OCI-LY3 (cell line): ENCODE measurements at regions not wholly inside any gene's neighbourhood (a gene's known extent, or its start where the extent isn't known, plus 50 kb on each side); places are given as distances from the start of the nearest gene placed in this dataset.

ENCODE experiments used
- H2AFZ ChIP-seq: fragments of 200-600, 300-600 bp; shearing (Covaris generic); 2 replicates; pipeline ENCODE4 v1.6.0; 2014; ENCODE audit warnings: antibody characterized with exemption, low read depth, low read length
- H3K27ac ChIP-seq: fragments of 200-600, 300-600 bp; sonication (generic); 2 replicates; pipeline ENCODE4 v1.5.1; 2014; ENCODE audit warnings: mild to moderate bottlenecking, low read length, moderate library complexity, mixed read lengths
- H3K27me3 ChIP-seq: fragments of 200-600, 300-600 bp; sonication (generic); 2 replicates; pipeline ENCODE4 v1.6.1; 2014; ENCODE audit warnings: low read depth, low read length, mixed read lengths
- H3K36me3 ChIP-seq: fragments of 200-600, 300-600 bp; sonication (generic); replicated peaks from 2 replicates; pipeline ENCODE3; 2014; ENCODE audit warnings: low read depth, low read length, mixed read lengths
- H3K4me1 ChIP-seq: fragments of 300-600, 200-600 bp; sonication (generic); 2 replicates; pipeline ENCODE4 v1.6.1; 2014; ENCODE audit warnings: low read length, mixed read lengths
- H3K4me2 ChIP-seq: fragments of 200-600, 300-600 bp; sonication (generic); 2 replicates; pipeline ENCODE4 v1.6.1; 2014; ENCODE audit warnings: low read length, mixed read lengths
- H3K4me3 ChIP-seq: fragments of 300-600, 200-600 bp; sonication (generic); 2 replicates; pipeline ENCODE4 v1.5.1; 2014; ENCODE audit warnings: antibody characterized with exemption, mild to moderate bottlenecking, low read length, moderate library complexity
- H3K79me2 ChIP-seq: fragments of 300-600, 200-600 bp; shearing (Covaris generic); 2 replicates; pipeline ENCODE4 v1.6.1; 2014; ENCODE audit warnings: mild to moderate bottlenecking, low read length, mixed read lengths
- H3K9ac ChIP-seq: fragments of 300-600, 200-600 bp; shearing (Covaris generic); 2 replicates; pipeline ENCODE4 v1.6.0; 2014; ENCODE audit warnings: mild to moderate bottlenecking, low read length, moderate library complexity
- H3K9me3 ChIP-seq: fragments of 200-600, 300-600 bp; shearing (Covaris generic); 2 replicates; pipeline ENCODE4 v1.6.1; 2014; ENCODE audit warnings: low read length, mixed read lengths; ENCODE audit not compliant: insufficient read depth
- H4K20me1 ChIP-seq: fragments of 200-600, 300-600 bp; sonication (generic); 2 replicates; pipeline ENCODE4 v1.6.1; 2016; ENCODE audit warnings: low read length, mixed read lengths; ENCODE audit not compliant: insufficient read depth
- CTCF ChIP-seq: fragments of 200-600, 300-600 bp; sonication (generic); IDR thresholded peaks from 2 replicates; pipeline ENCODE4 v1.5.1; 2014; ENCODE audit warnings: antibody characterized with exemption, low read length, low read depth
- EZH2phosphoT487 ChIP-seq: fragments of 200-600 bp; shearing (Covaris generic); IDR thresholded peaks from 2 replicates; pipeline ENCODE4 v1.6.1; 2018; ENCODE audit warnings: antibody characterized with exemption, mixed run types, low read depth

GRCh38 chr2:206379266-206379665 is 64.1 kb upstream of the ADAM23 start:
- Histone ChIP-seq H3K9ac (no peak overlapping the region), H3K79me2 (no peaks in the 10 kb centered on the region), H3K27ac (no peak overlapping the region)

GRCh38 chr2:206379886-206380285 is 63.4 kb upstream of the ADAM23 start:
- Histone ChIP-seq H3K4me2 (no peak overlapping the region), H3K36me3 (peaks cover 6% of the 10 kb centered on the region), H2AFZ (no peak overlapping the region), H3K9me3 (peaks cover 24% of the 10 kb centered on the region), H3K27me3 (no peaks in the 10 kb centered on the region), H3K9ac (no peak overlapping the region), H3K4me1 (no peaks in the 10 kb centered on the region), H3K27ac (no peak overlapping the region), H3K4me3 (no peak overlapping the region), H4K20me1 (no peaks in the 10 kb centered on the region), H3K79me2 (no peaks in the 10 kb centered on the region)
- TF ChIP-seq EZH2phosphoT487 (no peak), CTCF (no peak)

More at GRCh38 chr2:206379266-206379665, 64.1 kb upstream of the ADAM23 start:
- H3K9me3 ChIP-seq, result peaks cover 21% of the 10 kb centered on the region
- H2AFZ ChIP-seq, result no peak overlapping the region
- H3K4me2 ChIP-seq, result no peak overlapping the region
- no peaks in the 10 kb centered on the region for H3K4me1 ChIP-seq
- no peaks in the 10 kb centered on the region for H4K20me1 ChIP-seq
- no peaks in the 10 kb centered on the region for H3K27me3 ChIP-seq
- H3K36me3 ChIP-seq, result peaks cover 5% of the 10 kb centered on the region
- no peak for TF ChIP-seq EZH2phosphoT487
- TF ChIP-seq CTCF, result no peak
- H3K4me3 ChIP-seq, result no peak overlapping the region

DNA sequence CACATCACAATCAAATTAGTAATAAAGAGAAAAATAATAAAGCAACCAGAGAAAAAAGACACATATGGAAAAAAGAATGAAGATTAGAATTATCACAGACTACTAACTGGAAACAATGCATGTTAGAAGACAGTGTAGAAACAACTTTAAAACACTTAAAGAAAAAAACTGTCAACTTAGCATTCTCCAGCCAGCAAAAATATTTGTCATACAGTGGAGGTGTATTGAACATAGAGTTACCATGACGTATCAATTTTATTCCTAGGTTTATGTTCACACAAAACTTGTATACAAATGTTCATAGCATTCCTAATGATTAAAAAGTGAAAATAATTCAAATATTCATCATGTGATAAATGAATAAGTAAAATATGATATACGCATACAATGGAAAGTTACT is 61.5 kb upstream of the ADAM23 start:
- no peak overlapping the region for H3K27ac ChIP-seq
- H3K4me1 ChIP-seq, result no peaks in the 10 kb centered on the region
- no peak overlapping the region for H3K4me2 ChIP-seq
- H3K4me3 ChIP-seq, result no peak overlapping the region
- peaks cover 16% of the 10 kb centered on the region; the same call in 1 of the 2 replicates for H3K9me3 ChIP-seq
- H3K79me2 ChIP-seq, result no peaks in the 10 kb centered on the region
- no peak overlapping the region for H2AFZ ChIP-seq
- no peak for TF ChIP-seq CTCF
- H3K9ac ChIP-seq, result no peak overlapping the region
- no peaks in the 10 kb centered on the region for H4K20me1 ChIP-seq
- no peaks in the 10 kb centered on the region for H3K27me3 ChIP-seq
- peaks cover 3% of the 10 kb centered on the region for H3K36me3 ChIP-seq

GRCh38 chr2:206383669-206384068 is 59.7 kb upstream of the ADAM23 start:
- Histone ChIP-seq H3K79me2 (no peaks in the 10 kb centered on the region), H2AFZ (no peak overlapping the region), H3K27me3 (no peaks in the 10 kb centered on the region), H3K9me3 (peaks cover 11% of the 10 kb centered on the region; the same call in 1 of the 2 replicates), H3K4me3 (no peak overlapping the region), H3K4me1 (no peaks in the 10 kb centered on the region), H3K36me3 (peaks cover 3% of the 10 kb centered on the region), H3K4me2 (no peak overlapping the region), H3K9ac (no peak overlapping the region), H3K27ac (no peak overlapping the region), H4K20me1 (no peaks in the 10 kb centered on the region)
- TF ChIP-seq EZH2phosphoT487, result no peak
- no peak for TF ChIP-seq CTCF
